Tibial nerve (tissue), 3 donors: ENCODE measurements at regions not wholly inside any gene's neighbourhood (a gene's known extent, or its start where the extent isn't known, plus 50 kb on each side); places are given as distances from the start of the nearest gene placed in this dataset.

Experiments used
- CTCF ChIP-seq, 5 experiments: fragments of 200-600 bp in 3 of 5; fragments of 450-650 bp in 2 of 5; sonication (generic) in 3 of 5; IDR thresholded peaks; one replicate each; pipeline ENCODE4 v1.5.1; 2016 to 2019; ENCODE audit warnings: antibody characterized with exemption in 5 of 5, mild to moderate bottlenecking in 3 of 5, moderate library complexity in 2 of 5
- POLR2A ChIP-seq, 2 donors: fragments of 450-650 bp; IDR thresholded peaks; one replicate each; pipeline ENCODE4 v1.6.1; 2017; ENCODE audit warnings: antibody characterized with exemption in 2 of 2, mild to moderate bottlenecking in 2 of 2, moderate library complexity in 2 of 2

DNA sequence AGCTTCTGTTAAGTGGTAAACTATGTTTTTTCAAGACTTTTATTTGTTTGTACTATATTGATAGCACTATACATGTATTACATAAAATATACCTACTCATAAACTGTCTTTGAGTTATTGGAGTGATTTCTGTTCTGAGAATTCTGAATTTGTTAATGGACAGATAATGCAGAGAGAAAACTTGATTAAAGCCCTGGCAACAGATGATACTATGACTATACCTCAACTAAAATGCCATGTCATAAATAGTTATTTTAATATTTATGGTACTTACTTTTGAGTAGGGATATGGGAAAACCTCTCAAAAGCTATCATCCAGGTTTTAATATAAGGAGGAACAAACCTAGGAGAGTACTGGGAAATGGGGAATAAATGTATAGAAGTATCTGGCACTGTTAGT, 947.2 kb upstream of the ARRDC3 start:
- TF ChIP-seq CTCF (IDR thresholded peaks at IDR 0.05) = no peak
- TF ChIP-seq POLR2A (IDR thresholded peaks at IDR 0.05) = no peak
